ENCODE measurements at regions not wholly inside any gene's neighbourhood (a gene's known extent, or its start where the extent isn't known, plus 50 kb on each side); places are given as distances from the start of the nearest gene placed in this dataset.
"Not testable (repeated sequence)": the region's sequence is repeated elsewhere in the genome, so short reads cannot be mapped to it uniquely, and the experiment has no call there.

GRCh38 chr2:118607641-118608040 lies 239.8 kb downstream of the EN1 start:
- no peak for DNase-seq

DNA sequence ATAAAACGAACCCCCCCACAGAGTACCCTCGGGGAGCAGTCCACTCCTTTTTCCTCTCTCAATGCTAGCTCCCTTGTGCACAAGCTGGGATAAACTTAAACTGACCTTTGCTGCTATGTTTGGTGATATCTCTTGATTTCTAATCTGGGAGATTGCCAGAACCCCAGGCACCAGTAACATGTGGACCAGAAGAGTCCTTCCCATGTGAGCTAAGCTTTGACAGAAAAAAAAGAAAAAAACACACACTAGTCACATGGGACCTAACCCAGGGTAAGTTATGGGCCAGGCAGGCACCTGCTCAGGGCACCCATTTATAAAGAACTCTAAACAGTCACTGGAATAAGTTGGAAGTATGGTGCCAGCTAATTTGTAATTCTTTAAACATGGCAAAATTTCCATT lies 242.6 kb downstream of the EN1 start:
- DNase-seq: no peak

- no peak for DNase-seq
Measured at GRCh38 chr2:118604371-118604770, 243.1 kb downstream of the EN1 start.

DNA sequence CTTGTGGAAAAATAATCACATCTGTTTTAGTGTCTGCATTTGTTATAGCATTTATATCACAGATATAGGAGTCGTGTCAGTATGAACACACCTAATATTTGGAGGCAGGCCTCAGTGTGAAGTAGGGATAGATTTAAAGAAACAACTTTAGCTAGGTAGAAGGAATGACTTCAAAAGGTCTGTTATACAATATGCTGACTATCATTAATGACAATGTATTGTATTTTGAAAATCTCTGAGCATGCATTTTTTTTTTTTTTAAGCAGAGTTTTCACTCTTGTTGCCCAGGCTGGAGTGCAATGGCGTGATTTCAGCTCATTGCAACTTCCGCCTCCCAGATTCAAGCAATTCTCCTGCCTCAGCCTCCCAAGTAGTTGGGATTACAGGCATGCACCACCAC lies 248.3 kb downstream of the EN1 start:
- no peak for DNase-seq

GRCh38 chr2:118596620-118597019 lies 250.8 kb downstream of the EN1 start:
- no peak for DNase-seq

DNA sequence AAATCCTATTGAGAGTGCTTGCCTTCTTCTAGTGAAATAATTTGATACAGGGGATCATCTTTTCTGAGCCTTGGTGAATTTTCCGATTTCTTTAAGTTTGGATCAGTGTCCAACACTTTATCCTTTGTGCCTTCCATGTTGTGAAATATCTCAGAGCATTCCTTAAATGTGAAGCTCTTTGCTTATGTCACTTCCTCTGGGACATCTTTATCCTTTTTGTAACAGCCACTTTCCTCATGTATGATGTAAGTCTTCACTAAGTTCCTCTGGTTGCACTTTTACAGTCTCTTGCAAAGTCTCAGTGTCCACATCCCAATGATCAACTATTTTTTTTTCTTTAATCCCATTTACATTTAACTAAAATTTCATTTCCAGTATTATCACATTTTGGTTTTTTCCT lies 254.2 kb downstream of the EN1 start:
- DNase-seq: no peak

DNA sequence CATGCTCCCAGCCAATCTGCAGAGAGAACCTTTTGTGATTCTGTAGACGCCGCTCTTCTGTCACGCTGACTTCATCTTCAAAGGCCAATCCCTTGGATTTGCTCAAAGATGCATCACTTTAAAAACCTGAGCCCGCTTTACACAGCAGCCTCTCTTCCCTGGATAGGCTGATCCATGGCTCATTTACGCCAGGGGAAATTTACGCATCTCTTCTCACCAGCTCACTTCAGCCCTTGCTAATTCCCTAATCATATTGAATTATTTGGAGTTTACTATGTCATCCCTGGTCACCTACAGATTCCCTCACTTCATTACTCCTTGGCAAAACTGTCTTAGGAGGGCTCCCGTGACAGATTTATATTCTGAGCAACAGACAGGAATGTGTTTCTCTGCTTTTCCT lies 256.2 kb downstream of the EN1 start:
- no peak for DNase-seq

GRCh38 chr2:118589721-118590120 lies 257.7 kb downstream of the EN1 start:
- no peak for DNase-seq

GRCh38 chr2:118588850-118589249 lies 258.6 kb downstream of the EN1 start:
- DNase-seq: no peak

DNA sequence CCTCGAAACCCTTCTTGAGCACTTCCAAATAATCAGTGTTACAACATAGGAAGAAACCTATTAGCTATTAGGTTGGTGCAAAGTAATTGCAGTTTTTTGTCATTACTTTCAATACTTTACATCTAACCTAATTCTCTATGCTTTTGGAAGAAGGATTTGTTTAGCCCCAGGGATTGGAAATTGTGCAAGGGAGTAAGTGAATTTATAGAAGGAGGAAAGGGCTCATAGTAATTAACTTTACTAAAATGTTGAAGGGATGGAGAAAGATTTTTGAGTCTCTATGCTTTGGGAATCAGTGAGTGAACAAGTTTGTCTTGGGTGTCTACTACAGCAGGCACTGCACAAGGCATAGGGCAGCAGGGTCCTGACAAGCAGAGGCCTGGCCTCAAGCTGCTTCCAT lies 261.1 kb downstream of the EN1 start:
- DNase-seq: no peak

DNA sequence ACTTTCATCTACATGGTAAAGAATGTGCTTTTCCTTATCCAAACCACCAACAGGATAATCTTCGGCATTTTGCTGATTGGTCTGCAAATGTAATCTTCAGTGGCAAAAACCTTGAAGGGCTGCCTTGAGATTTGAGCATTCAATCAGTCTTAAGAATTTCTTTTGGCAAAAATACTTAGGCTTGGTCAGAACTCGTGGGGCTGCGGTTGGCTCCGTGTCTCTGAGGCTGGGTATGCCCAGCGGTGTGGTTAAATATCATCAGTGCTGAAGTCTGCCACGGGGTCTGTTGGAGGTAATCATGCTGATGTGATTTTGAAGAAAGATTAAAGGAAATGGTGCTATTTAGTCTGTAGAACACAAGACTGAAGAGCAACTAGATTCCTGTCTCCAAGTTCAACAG lies 262.6 kb downstream of the EN1 start:
- no peak for DNase-seq

DNA sequence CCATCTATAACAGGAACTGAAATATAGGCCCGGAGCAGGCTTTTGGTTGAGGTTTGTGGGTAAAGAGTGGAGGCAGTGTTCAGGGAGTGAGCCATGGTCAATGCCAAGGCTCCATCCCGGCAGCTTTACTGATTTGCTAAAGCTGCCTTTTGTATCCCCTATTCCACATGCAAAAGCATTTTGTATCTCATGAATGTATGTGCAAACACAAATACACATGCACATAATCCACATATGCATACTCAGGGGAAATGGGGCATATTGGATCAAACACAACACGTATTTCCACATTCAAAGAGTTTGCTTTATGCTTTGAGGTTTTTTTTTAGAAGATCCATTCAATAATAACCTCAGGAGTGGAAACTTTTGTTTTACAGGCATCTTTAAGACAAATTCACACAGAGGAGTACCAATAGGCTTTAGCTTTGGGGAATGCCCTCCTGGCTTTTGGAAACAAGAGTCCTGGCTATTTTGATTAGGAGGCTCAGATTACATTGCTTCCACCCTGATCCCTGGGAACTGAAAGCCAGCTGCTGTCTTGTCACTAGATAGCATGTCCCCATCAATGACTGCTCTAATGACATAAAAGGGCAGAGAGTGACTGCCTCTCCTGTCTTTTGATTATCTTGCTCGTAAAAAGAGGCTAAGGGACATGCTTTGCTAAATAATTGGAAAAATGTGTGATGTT lies 263.2 kb downstream of the EN1 start:
- DNase-seq: no peak

DNA sequence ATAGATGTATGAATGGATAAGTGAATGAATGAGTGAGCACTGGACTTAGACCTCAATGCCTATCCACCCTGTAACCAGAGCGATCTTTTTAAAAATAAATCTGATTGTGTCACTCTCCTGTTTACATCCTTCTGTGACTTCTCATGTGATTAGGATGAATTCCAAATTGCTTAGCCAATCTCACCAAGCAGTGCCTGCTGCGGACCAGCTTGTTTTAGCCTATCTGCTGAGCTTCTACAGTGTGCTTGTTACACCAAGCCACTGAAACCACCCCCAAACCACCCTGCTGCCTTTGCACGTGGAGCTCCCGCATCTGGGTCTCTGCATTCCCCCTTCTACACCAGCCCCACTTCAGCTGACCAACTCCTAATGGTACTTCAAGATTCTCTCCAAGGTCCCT lies 265.4 kb downstream of the EN1 start:
- no peak for DNase-seq

DNA sequence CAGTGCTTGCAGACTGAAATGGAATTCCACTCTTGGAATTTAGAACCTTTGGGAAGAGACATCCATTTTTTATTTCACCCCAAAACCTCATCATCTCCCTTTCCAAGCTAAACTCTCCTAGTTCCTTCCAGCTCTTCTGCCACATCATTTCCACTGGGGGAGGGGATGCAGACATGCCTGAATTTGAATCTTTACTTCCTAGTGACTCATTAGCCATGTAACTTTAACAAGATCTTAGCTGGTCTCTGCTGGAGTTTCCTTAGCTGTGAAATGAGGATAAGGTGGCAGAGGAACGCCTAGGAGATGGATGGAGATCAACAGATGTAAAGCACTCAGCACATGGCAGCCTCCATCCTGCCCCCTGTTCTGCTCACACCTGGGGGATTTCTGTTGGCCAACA lies 266.8 kb downstream of the EN1 start:
- no peak for DNase-seq

- no peak for DNase-seq
Measured at GRCh38 chr2:118580107-118580506, 267.3 kb downstream of the EN1 start.

GRCh38 chr2:118577202-118577601 lies 270.2 kb downstream of the EN1 start:
- DNase-seq: no peak

DNA sequence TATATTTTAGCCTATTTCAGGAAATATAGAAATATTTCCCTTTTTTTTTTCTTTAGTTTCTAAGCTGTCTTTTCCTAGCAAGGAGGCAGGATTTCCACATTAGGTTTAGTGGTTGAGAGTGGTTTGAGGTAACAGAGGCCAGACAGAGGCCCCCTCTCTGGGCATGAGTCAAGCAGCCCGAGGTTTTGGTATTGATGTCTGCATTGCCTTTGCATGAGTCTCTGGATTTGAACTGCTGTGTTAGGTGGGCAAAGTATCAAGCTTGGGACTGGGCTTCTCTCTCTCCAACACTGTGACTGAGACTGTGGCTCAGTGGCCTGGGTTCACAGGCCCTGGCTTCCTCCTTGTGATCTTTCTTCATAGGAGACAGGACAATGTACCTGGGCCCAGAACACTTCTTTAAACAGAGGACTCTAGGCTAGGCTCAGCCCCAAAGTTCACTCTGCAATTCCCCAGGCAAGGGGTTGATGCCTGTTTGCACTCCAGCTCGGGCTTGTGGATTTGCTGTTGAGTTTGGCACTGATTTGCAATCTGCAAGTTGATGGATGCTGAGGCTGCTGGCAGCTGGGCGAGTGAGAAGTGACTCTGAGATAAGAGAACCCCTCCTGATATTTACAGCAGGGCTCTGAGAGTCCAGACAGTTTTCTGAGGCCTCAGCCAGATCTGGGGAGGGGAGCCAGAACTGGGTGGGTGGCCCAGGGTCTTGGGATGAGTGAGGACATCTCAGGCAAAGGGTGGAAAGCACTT lies 271.2 kb downstream of the EN1 start:
- no peak for DNase-seq

GRCh38 chr2:118572380-118572779 lies 275.1 kb downstream of the EN1 start:
- DNase-seq: not testable (repeated sequence)

GRCh38 chr2:118569876-118570535 lies 277.4 kb downstream of the EN1 start:
- no peak for DNase-seq

GRCh38 chr2:118568700-118569099 lies 278.7 kb downstream of the EN1 start:
- no peak for DNase-seq

GRCh38 chr2:118565786-118566540 lies 281.5 kb downstream of the EN1 start:
- DNase-seq: no peak

DNA sequence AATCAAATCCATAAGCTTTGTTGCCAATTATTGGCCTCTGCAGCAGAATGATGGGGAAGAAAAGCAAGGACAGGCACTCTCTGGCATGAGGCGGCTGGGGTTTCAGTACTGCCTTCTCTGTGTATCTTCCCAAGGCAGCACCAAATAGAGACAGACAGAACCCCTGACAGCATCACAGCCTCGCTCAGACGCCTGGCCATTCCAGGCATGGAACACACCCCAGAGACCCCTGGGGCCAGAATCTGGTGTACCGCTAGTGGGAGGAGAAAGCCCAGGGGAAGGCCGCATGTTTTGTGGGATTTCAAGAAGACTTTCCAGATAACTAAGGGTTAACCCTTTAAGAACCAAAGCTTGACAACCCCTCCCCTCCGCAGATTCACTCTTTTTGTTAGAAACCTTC lies 282.1 kb downstream of the EN1 start:
- no peak for DNase-seq

- DNase-seq: no peak
Measured at GRCh38 chr2:118562144-118562543, 285.3 kb downstream of the EN1 start.

DNA sequence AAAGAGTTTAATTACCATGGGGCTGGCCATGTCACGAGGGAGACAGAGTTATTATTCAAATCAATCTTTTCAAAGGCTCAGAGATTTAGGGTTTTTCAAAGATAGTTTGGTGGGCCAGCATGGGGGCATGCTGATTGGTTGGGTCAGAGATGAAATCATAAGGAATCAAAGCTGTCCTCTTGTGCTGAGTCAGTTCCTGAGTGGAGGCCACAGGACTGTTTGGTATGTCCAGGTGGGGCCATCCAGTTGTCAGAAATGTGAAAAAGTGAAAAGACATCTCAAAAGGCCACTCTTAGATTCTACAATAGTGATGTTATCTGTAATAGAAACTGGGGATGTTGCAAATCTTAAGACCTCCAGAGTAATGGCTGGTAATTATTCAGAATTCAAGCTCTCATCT lies 288.6 kb downstream of the EN1 start:
- no peak for DNase-seq

Measured in activated T-cell treated with anti-CD3 and anti-CD28 coated beads for 4 hours (primary cell).